Naive thymus-derived CD4-positive, alpha-beta T cell (primary cell): ENCODE measurements at regions not wholly inside any gene's neighbourhood (a gene's known extent, or its start where the extent isn't known, plus 50 kb on each side); places are given as distances from the start of the nearest gene placed in this dataset.
"Not testable (repeated sequence)": the region's sequence is repeated elsewhere in the genome, so short reads cannot be mapped to it uniquely, and the experiment has no call there.

ENCODE experiments used
- ATAC-seq: fragments of 150-1000 bp; cut with Tn5 transposase; 2 replicates; pipeline ENCODE4 v1.10.0; 2021; ENCODE audit warnings: mild to moderate bottlenecking, moderate library complexity
- CTCF ChIA-PET: fragments of 350-600 bp; sonication (Branson Sonifier 250); formaldehyde crosslinking; loops from one replicate; lab custom pipeline; 2021; ENCODE audit warnings: antibody characterized with exemption; lab: Charles Lee
- POLR2A ChIA-PET: fragments of 350-600 bp; sonication (Branson Sonifier 250); formaldehyde crosslinking; loops from one replicate; lab custom pipeline; 2021; ENCODE audit warnings: antibody characterized with exemption, inconsistent platforms; lab: Charles Lee
- DNase-seq, 9 donors: peaks; one replicate each; pipeline versions ENCODE4 v3.0.0 to v3.0.0-alpha.2; 2020 to 2022; ENCODE audit warnings: mixed read lengths in 1 of 9
- H3K27ac ChIP-seq: one replicate; pipeline ENCODE4 v1.7.0; 2013; ENCODE audit warnings: mild to moderate bottlenecking, low read depth, low read length, moderate library complexity
- H3K27me3 ChIP-seq, 2 donors: one replicate each; pipeline ENCODE4 v1.7.0; 2013; ENCODE audit warnings: low read length in 2 of 2, mild to moderate bottlenecking in 2 of 2, moderate library complexity in 2 of 2; ENCODE audit not compliant: control insufficient read depth in 2 of 2, insufficient read depth in 2 of 2
- H3K36me3 ChIP-seq, 3 experiments: 1 replicate in 2 of 3; 2 replicates in 1 of 3; pipeline ENCODE4 v1.7.0; 2013; ENCODE audit warnings: low read length in 3 of 3, mild to moderate bottlenecking in 3 of 3, moderate library complexity in 1 of 3; ENCODE audit not compliant: insufficient read depth in 3 of 3, control insufficient read depth in 2 of 3
- H3K4me1 ChIP-seq, 2 donors: one replicate each; pipeline ENCODE4 v1.7.0; 2013; ENCODE audit warnings: low read length in 2 of 2, mild to moderate bottlenecking in 2 of 2, moderate library complexity in 1 of 2; ENCODE audit not compliant: control insufficient read depth in 2 of 2, insufficient read depth in 2 of 2
- H3K4me3 ChIP-seq: 2 replicates; pipeline ENCODE4 v1.7.0; 2013; ENCODE audit warnings: mild to moderate bottlenecking, low read length
- H3K9me3 ChIP-seq, 3 experiments: 1 replicate in 2 of 3; 2 replicates in 1 of 3; pipeline ENCODE4 v1.7.0; 2013; ENCODE audit warnings: low read length in 3 of 3; ENCODE audit not compliant: control insufficient read depth in 2 of 3
- H3K27ac Mint-ChIP-seq, 9 donors: one replicate each; pipeline ENCODE4 v1.8.0; 2020 to 2022; ENCODE audit warnings: mixed read lengths in 9 of 9, mild to moderate bottlenecking in 8 of 9, moderate library complexity in 5 of 9, inconsistent platforms in 2 of 9
- H3K27me3 Mint-ChIP-seq, 5 donors: one replicate each; pipeline ENCODE4 v1.8.0; 2021 to 2022; ENCODE audit warnings: mixed read lengths in 5 of 5, mild to moderate bottlenecking in 1 of 5
- H3K36me3 Mint-ChIP-seq, 5 donors: one replicate each; pipeline ENCODE4 v1.8.0; 2020 to 2022; ENCODE audit warnings: mixed read lengths in 5 of 5, mild to moderate bottlenecking in 3 of 5, inconsistent platforms in 1 of 5
- H3K4me1 Mint-ChIP-seq, 7 donors: one replicate each; pipeline ENCODE4 v1.8.0; 2020 to 2022; ENCODE audit warnings: mixed read lengths in 7 of 7, mild to moderate bottlenecking in 3 of 7, inconsistent platforms in 1 of 7
- H3K4me3 Mint-ChIP-seq, 10 donors: one replicate each; pipeline ENCODE4 v1.8.0; 2020 to 2022; ENCODE audit warnings: mild to moderate bottlenecking in 10 of 10, mixed read lengths in 10 of 10, moderate library complexity in 6 of 10, inconsistent platforms in 2 of 10
- H3K9me3 Mint-ChIP-seq, 11 donors: one replicate each; pipeline ENCODE4 v1.8.0; 2020 to 2022; ENCODE audit warnings: mixed read lengths in 11 of 11, mild to moderate bottlenecking in 4 of 11, inconsistent platforms in 1 of 11, moderate library complexity in 1 of 11
- intact Hi-C, 2 donors: fragments of 100-400 bp; cut with micrococcal nuclease; formaldehyde crosslinking; loops; one replicate each; pipeline ENCODE4 v1.15.1; 2023

DNA sequence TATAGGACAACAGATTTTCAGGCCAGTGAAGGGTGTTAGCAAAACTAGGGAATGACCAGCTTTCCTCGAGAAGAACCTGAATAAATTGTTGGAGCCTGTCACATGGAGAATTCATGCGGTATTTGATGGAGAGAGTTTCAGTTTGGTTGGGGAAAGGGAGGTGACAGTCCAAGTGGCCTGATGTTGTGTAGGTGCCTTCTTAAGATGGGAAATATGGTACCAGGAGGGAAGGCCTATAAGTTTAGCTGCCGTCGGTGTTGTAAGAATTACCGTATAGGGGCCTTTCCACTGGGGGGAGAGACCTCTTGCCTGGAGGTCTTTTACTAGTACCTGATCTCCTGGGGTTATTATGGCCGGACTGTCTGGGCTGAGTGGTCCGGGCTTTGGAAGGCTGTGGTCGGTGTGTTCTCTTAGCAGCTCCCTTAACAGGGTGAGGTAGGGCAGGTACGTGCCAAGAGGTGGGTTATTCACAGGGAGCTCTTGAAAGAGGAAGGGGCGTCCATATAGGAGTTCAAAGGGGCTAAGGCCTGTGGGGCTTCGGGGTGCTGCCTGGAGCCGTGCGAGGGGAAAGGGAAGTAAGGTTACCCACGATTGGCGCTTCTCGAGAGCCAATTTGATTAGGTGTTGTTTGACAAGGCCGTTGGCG is 641.1 kb upstream of the DPP6 start:
- H3K27ac ChIP-seq, ATAC-seq, H3K27ac Mint-ChIP-seq, POLR2A ChIA-PET, intact Hi-C loops, H3K4me1 ChIP-seq, H3K4me3 ChIP-seq, DNase-seq, H3K27me3 ChIP-seq, H3K4me1 Mint-ChIP-seq, H3K9me3 ChIP-seq, CTCF ChIA-PET, H3K27me3 Mint-ChIP-seq, H3K36me3 ChIP-seq: not testable (repeated sequence)
- H3K9me3 Mint-ChIP-seq: peaks cover 6 to 30% (median 21%) of the 10 kb centered on the region in 11 donors
- H3K4me3 Mint-ChIP-seq: peak overlapping the region in 1 of 10 donors; percentile 62
- H3K36me3 Mint-ChIP-seq: peaks cover 0 to 12% (median 5%) of the 10 kb centered on the region in 5 donors

GRCh38 chr7:153412114-153412823 is 639.9 kb upstream of the DPP6 start:
- intact Hi-C loops, H3K27me3 ChIP-seq, H3K4me1 Mint-ChIP-seq, H3K27me3 Mint-ChIP-seq, DNase-seq, H3K4me3 ChIP-seq, H3K4me1 ChIP-seq, H3K9me3 ChIP-seq, H3K36me3 ChIP-seq, H3K4me3 Mint-ChIP-seq, CTCF ChIA-PET, ATAC-seq, POLR2A ChIA-PET, H3K27ac ChIP-seq: not testable (repeated sequence)
- Mint-ChIP-seq H3K27ac (peak overlapping the region in 1 of 9 donors; percentile 17), H3K9me3 (peaks cover 6 to 30% (median 23%) of the 10 kb centered on the region in 11 donors), H3K36me3 (peaks cover 0 to 12% (median 5%) of the 10 kb centered on the region in 5 donors)

DNA sequence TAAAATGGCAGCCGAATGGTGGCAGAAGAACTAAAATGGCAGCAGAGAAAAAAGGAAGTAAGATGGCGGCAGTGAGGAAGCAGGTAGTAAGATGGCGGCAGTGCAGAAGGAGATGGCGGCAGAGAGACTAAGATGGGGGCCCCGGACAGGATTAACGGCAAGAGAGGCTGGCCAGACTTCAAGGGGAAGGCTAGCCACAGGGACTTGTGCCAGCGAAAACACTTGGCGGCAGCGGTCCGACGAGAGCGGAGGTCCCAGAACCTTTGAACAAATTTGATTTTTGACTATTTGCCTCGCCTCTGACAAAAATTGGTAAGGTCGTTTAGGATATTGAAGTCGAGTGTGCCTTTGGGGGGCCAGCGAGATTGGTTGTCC is 639.4 kb upstream of the DPP6 start:
- POLR2A ChIA-PET, H3K4me3 ChIP-seq, CTCF ChIA-PET, H3K27me3 ChIP-seq, H3K36me3 ChIP-seq, ATAC-seq, intact Hi-C loops, H3K4me3 Mint-ChIP-seq, H3K9me3 ChIP-seq, H3K27me3 Mint-ChIP-seq, H3K27ac ChIP-seq, DNase-seq, H3K4me1 Mint-ChIP-seq, H3K4me1 ChIP-seq: not testable (repeated sequence)
- Mint-ChIP-seq H3K27ac (peak overlapping the region in 1 of 9 donors; percentile 17), H3K36me3 (peaks cover 0 to 12% (median 5%) of the 10 kb centered on the region in 5 donors), H3K9me3 (peaks cover 6 to 30% (median 23%) of the 10 kb centered on the region in 11 donors)

DNA sequence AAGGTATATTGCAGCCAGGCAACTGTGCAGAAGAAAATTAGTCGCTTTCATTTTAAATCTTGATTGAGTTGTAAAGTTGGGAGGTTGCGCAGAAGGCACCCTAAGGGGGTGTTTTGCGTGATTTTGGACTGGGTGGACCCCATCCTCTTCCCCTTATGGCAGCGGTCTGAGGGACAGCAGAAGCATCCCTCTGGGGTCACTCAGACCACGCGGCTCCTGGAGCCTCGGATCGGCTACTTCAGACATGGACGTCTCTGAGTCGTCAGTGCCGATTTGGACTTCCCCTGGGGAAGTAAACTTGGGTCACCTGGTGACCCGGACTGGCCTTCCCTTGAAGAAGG is 639.0 kb upstream of the DPP6 start:
- Histone ChIP-seq H3K27me3 (no peaks in the 10 kb centered on the region), H3K9me3 (no peaks in the 10 kb centered on the region), H3K4me3 (no peak overlapping the region), H3K4me1 (no peaks in the 10 kb centered on the region), H3K36me3 (no peaks in the 10 kb centered on the region), H3K27ac (no peak overlapping the region)
- Mint-ChIP-seq H3K4me1 (no peaks in the 10 kb centered on the region), H3K27ac (no peak overlapping the region), H3K27me3 (peaks cover 0 to 5% (median 0%) of the 10 kb centered on the region in 5 donors), H3K36me3 (peaks cover 0 to 12% (median 5%) of the 10 kb centered on the region in 5 donors), H3K9me3 (peaks cover 6 to 30% (median 23%) of the 10 kb centered on the region in 11 donors), H3K4me3 (no peak overlapping the region)
- no peak for ATAC-seq
- intact Hi-C loops: no loop called here
- ChIA-PET CTCF (no interaction called here), POLR2A (no interaction called here)
- DNase-seq: no peak

DNA sequence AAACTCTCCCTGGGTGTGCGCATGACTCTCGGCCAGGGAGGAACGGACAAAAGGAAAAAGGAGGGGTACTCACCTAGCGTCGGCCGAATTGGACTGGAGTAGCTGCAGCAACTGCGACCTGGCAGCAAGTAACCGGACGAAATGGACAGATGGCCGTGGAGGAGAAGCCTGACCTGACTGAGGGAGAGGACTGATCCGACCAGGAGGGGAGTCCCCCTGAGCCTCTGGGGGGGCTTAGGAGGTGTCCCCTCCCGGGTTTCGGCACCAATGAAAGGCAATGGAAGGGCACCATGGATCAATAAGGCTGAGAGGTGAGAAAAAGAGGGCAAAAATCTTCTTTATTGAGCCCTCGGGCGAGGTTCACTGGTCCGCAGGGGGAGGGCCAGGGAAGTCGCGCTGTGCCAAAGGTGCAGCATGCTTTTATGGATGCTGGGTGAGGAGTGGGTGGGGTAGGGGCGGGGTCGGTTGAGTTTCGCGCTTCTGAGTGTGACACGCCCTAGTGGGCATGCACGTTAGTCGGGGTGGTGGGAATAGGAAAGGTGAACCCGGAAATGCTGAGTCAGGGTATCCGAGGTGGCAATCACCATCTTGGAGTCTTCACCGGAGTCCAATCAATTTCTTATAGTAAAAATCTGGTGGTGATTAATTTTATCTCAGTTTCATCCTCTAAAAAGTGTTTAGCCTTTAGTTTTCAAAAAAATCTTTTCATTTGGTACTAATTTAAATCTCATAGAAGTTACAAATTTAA is 638.5 kb upstream of the DPP6 start:
- Mint-ChIP-seq H3K4me3 (no peak overlapping the region), H3K36me3 (peaks cover 0 to 12% (median 5%) of the 10 kb centered on the region in 5 donors), H3K4me1 (no peaks in the 10 kb centered on the region), H3K27ac (no peak overlapping the region), H3K9me3 (peaks cover 6 to 34% (median 23%) of the 10 kb centered on the region in 11 donors), H3K27me3 (peaks cover 0 to 5% (median 0%) of the 10 kb centered on the region in 5 donors)
- no peaks in the 10 kb centered on the region for H3K4me1 ChIP-seq
- no peak overlapping the region for H3K27ac ChIP-seq
- POLR2A ChIA-PET: no interaction called here
- no peaks in the 10 kb centered on the region for H3K27me3 ChIP-seq
- H3K36me3 ChIP-seq: no peaks in the 10 kb centered on the region
- CTCF ChIA-PET: no interaction called here
- ATAC-seq: no peak
- H3K4me3 ChIP-seq: no peak overlapping the region
- H3K9me3 ChIP-seq: no peaks in the 10 kb centered on the region
- no peak for DNase-seq
- intact Hi-C loops: no loop called here

GRCh38 chr7:153414288-153414629 is 637.9 kb upstream of the DPP6 start:
- peaks cover 0 to 5% (median 0%) of the 10 kb centered on the region in 5 donors for H3K27me3 Mint-ChIP-seq
- intact Hi-C loops: no loop called here
- Histone ChIP-seq H3K9me3 (no peaks in the 10 kb centered on the region), H3K4me1 (no peaks in the 10 kb centered on the region), H3K4me3 (no peak overlapping the region), H3K36me3 (no peaks in the 10 kb centered on the region), H3K27ac (no peak overlapping the region), H3K27me3 (no peaks in the 10 kb centered on the region)
- no peak overlapping the region for H3K27ac Mint-ChIP-seq
- ChIA-PET POLR2A (no interaction called here), CTCF (no interaction called here)
- DNase-seq (no peak), ATAC-seq (no peak)
- peaks cover 6 to 34% (median 23%) of the 10 kb centered on the region in 11 donors for H3K9me3 Mint-ChIP-seq
- no peaks in the 10 kb centered on the region for H3K4me1 Mint-ChIP-seq
- no peak overlapping the region for H3K4me3 Mint-ChIP-seq
- H3K36me3 Mint-ChIP-seq: peaks cover 0 to 12% (median 5%) of the 10 kb centered on the region in 5 donors
